BJ (cell line): ENCODE measurements at regions not wholly inside any gene's neighbourhood (a gene's known extent, or its start where the extent isn't known, plus 50 kb on each side); places are given as distances from the start of the nearest gene placed in this dataset.

Experiments
- CTCF ChIA-PET: fragments of 350-600 bp; formaldehyde crosslinking; extraction: SDS; loops from one replicate; lab custom pipeline; 2021; ENCODE audit warnings: antibody characterized with exemption, inconsistent platforms; lab: Yijun Ruan, JAX
- POLR2A ChIA-PET: fragments of 300-600 bp; sonication (Branson Sonifier 250); formaldehyde crosslinking; extraction: SDS; loops from one replicate; lab custom pipeline; 2021; ENCODE audit warnings: antibody characterized with exemption; lab: Charles Lee
- DNase-seq: peaks from one replicate; pipeline ENCODE4 v3.0.0-alpha.2; 2011; ENCODE audit warnings: low read depth
- H3K27me3 ChIP-seq: 2 replicates; pipeline ENCODE4 v1.6.0; 2011; ENCODE audit warnings: low read length; ENCODE audit not compliant: control insufficient read depth, insufficient read depth
- H3K36me3 ChIP-seq: 2 replicates; pipeline ENCODE4 v1.5.1; 2011; ENCODE audit warnings: low read length; ENCODE audit not compliant: control insufficient read depth, insufficient read depth
- H3K4me3 ChIP-seq: 2 replicates; pipeline ENCODE4 v1.5.1; 2011; ENCODE audit warnings: low read depth, mild to moderate bottlenecking, control low read depth, low read length
- TF ChIP-seq, protein P1 (sequence below): IDR thresholded peaks from 2 replicates; pipeline ENCODE4 v1.5.1; 2011; ENCODE audit warnings: low read depth, mild to moderate bottlenecking, control low read depth, inconsistent platforms, low read length, moderate library complexity; ENCODE audit not compliant: insufficient read depth

DNA sequence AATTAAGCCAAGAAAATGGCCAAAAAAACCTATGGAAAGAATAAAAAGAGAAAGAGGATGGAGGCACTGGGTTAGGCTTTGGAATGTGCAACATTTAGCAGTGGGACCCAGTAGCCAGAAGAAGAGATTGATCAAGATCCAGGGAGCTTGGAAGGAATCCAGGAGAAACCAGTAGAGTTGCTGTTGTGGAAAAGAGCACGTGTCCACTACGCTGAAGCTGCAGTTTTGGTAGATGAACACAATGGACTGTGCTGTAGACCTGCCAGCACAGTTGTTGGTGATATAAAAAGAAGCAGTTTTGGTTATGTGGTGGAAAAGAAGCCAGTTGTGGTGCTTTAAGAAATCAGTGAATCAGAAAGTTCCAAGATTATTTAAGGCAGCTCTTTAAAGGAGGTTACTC is 802.2 kb upstream of the POM121L12 start:
- ChIA-PET CTCF (no interaction called here), POLR2A (no interaction called here)
- TF ChIP-seq, protein P1, sequence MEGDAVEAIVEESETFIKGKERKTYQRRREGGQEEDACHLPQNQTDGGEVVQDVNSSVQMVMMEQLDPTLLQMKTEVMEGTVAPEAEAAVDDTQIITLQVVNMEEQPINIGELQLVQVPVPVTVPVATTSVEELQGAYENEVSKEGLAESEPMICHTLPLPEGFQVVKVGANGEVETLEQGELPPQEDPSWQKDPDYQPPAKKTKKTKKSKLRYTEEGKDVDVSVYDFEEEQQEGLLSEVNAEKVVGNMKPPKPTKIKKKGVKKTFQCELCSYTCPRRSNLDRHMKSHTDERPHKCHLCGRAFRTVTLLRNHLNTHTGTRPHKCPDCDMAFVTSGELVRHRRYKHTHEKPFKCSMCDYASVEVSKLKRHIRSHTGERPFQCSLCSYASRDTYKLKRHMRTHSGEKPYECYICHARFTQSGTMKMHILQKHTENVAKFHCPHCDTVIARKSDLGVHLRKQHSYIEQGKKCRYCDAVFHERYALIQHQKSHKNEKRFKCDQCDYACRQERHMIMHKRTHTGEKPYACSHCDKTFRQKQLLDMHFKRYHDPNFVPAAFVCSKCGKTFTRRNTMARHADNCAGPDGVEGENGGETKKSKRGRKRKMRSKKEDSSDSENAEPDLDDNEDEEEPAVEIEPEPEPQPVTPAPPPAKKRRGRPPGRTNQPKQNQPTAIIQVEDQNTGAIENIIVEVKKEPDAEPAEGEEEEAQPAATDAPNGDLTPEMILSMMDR, result no peak
- no peaks in the 10 kb centered on the region for H3K36me3 ChIP-seq
- no peaks in the 10 kb centered on the region for H3K27me3 ChIP-seq
- DNase-seq, result no peak
- no peak overlapping the region for H3K4me3 ChIP-seq

DNA sequence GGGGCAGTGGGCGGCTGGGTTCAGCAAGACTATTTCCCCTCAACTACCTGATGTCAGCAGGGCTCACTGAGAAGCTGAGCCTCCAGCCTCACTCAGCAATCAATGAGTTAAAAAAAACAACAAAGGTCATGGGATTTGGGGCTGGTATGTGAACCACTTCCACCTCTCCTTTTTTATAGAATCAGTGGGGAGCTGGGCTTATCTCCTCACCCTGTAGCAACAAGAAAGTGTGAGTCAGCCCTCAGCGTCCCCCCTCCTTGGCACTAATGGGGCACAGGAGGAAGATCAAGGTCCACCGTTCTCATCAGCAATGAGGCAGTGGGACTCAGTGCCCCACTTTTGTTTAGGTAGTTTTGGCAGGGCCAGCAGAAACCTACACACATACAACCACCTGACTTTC is 823.5 kb upstream of the POM121L12 start:
- Histone ChIP-seq H3K27me3 (no peaks in the 10 kb centered on the region), H3K4me3 (no peak overlapping the region), H3K36me3 (no peaks in the 10 kb centered on the region)
- DNase-seq, result no peak
- ChIA-PET CTCF (no interaction called here), POLR2A (no interaction called here)
- TF ChIP-seq, protein P1, result no peak

DNA sequence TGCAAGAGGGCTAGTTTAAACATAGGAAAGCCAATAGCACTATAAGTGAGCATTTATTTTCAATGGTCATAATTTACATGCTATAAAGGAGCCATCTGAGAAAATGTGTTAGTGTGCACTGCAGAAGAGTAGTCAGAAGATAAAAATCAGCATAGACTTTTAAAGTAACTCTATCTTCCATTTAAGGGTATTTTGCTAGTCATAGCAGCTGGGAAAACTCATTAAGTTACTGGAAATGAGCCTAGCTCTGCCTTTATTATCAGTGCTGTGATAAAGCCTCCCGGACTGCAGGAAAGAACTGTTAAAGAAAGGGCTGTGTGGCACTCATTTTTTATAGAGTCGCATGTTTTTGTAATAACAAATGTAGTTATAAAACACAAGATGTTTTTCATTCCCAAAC is 825.8 kb upstream of the POM121L12 start:
- ChIA-PET CTCF (no interaction called here), POLR2A (no interaction called here)
- Histone ChIP-seq H3K36me3 (no peaks in the 10 kb centered on the region), H3K4me3 (no peak overlapping the region), H3K27me3 (no peaks in the 10 kb centered on the region)
- no peak for DNase-seq
- TF ChIP-seq, protein P1, result no peak

DNA sequence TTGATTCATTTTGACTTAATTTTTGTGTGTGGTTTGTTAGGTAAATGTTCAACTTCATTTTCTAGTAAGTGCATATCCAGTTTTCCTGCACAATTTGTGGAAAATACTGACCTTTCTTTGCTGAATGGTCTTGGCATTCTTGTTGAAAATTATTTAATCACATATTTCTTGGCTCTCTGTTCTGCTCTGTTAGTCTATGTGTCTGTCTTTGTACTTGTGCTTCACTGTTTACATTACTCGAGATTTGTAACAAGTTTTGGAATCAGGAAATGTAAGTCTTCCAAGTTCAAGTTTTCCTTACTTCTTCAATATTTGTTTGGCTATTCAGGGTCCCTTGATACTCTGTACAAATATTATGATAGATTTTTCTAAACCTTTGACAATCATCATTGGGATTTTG is 838.2 kb upstream of the POM121L12 start:
- POLR2A ChIA-PET, result no interaction called here
- no peak overlapping the region for H3K4me3 ChIP-seq
- TF ChIP-seq, protein P1, result no peak
- H3K27me3 ChIP-seq, result no peaks in the 10 kb centered on the region
- DNase-seq, result no peak
- CTCF ChIA-PET, result no interaction called here
- H3K36me3 ChIP-seq, result no peaks in the 10 kb centered on the region

DNA sequence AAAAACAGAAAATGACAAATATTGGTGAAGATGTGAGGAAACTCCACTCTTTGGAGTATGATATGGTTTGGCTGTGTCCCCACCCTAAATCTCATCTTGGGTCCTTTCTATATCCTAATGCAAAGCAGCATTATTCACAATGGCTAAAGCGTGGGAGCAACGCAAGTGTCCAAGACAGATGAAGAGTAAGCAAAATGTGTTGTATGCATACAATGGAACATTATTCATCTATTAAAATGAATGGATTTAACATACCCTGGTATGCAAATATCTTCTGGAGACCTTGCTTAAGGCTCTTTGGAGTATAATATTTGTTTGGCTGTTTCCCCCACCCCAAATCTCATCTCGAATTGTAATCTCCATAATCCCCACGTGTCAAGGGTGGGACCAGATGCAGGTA is 839.8 kb upstream of the POM121L12 start:
- Histone ChIP-seq H3K27me3 (no peaks in the 10 kb centered on the region), H3K36me3 (no peaks in the 10 kb centered on the region), H3K4me3 (no peak overlapping the region)
- POLR2A ChIA-PET, result no interaction called here
- DNase-seq, result no peak
- TF ChIP-seq, protein P1, result no peak
- CTCF ChIA-PET, result no interaction called here
